ENCODE measurements at regions not wholly inside any gene's neighbourhood (a gene's known extent, or its start where the extent isn't known, plus 50 kb on each side); places are given as distances from the start of the nearest gene placed in this dataset.
A peak's percentile ranks its signal among the peaks of the same experiment; 100 is the strongest.

DNA sequence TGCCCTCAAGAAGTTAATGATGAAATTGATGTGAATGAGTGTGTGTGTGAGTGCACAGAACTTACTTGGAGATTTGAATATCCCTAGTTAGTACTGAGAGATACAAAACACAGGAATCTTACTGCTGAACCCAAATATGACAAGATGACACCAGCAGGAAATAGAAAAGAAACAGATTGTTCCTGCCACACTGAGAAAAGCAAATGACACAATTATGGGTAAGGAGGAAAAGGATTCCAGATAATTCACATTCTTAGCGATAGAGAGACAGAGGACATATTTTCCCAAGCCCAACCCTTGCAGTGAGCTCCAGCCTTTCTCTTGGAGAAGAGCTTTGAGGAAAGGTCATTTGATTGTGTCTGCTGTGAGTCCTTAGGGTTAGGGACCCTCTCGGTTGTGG lies 105.7 kb upstream of the SMIM21 start:
- Histone ChIP-seq H3K36me3 (no peaks in the 10 kb centered on the region), H3K4me1 (ENCODE audit: low read depth) (no peaks in the 10 kb centered on the region), H3K27ac (no peak overlapping the region), H3K4me3 (no peak overlapping the region), H3K9me3 (ENCODE audit: low read depth) (no peaks in the 10 kb centered on the region), H3K27me3 (no peaks in the 10 kb centered on the region)
- DNase-seq (ENCODE audit: low read depth in 1 of 2, low spot score in 1 of 2), result peak in 1 of 2 donors; percentile 19
- TF ChIP-seq, protein P1, sequence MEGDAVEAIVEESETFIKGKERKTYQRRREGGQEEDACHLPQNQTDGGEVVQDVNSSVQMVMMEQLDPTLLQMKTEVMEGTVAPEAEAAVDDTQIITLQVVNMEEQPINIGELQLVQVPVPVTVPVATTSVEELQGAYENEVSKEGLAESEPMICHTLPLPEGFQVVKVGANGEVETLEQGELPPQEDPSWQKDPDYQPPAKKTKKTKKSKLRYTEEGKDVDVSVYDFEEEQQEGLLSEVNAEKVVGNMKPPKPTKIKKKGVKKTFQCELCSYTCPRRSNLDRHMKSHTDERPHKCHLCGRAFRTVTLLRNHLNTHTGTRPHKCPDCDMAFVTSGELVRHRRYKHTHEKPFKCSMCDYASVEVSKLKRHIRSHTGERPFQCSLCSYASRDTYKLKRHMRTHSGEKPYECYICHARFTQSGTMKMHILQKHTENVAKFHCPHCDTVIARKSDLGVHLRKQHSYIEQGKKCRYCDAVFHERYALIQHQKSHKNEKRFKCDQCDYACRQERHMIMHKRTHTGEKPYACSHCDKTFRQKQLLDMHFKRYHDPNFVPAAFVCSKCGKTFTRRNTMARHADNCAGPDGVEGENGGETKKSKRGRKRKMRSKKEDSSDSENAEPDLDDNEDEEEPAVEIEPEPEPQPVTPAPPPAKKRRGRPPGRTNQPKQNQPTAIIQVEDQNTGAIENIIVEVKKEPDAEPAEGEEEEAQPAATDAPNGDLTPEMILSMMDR (IDR thresholded peaks at IDR 0.05; ENCODE audit: low read depth, low read length), result no peak

- Histone ChIP-seq H3K4me3 (no peak overlapping the region), H3K27me3 (no peaks in the 10 kb centered on the region), H3K36me3 (no peaks in the 10 kb centered on the region), H3K9me3 (ENCODE audit: low read depth) (no peaks in the 10 kb centered on the region), H3K27ac (no peak overlapping the region), H3K4me1 (ENCODE audit: low read depth) (no peaks in the 10 kb centered on the region)
- TF ChIP-seq, protein P1 (IDR thresholded peaks at IDR 0.05; ENCODE audit: low read depth, low read length), result no peak
- no peak for DNase-seq (ENCODE audit: low read depth in 1 of 2, low spot score in 1 of 2)
Observed at GRCh38 chr18:75531851-75532459, 104.5 kb upstream of the SMIM21 start.

DNA sequence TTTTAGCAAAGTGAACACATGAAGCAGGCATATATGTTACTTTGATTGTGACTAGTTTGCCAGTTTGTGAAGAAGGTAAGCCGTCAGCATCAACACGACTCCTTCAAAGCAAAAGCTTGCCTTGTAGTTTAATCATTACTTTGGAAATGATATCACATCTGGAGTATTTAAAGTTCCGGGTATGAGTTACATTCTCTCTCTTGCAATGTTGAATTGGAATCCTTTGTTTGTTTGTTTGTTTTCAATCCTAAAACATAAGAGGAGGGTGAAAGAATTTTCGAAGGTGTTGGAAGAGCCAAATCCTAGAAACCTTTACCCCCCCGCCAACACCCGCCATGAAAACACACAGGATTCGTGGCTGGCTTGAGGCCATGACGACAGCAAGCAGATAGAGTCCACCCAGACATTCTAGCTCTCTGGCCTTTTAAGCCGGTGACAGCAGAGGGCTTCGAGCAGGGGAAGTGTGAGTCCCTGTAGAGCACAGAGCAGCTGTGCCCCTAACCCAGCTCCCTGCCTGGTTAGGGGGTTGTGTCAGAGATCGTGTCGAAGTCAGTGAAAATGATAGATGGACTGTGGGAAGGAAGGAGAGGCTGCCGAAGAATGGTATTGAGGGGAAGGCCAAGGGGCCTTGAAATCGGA lies 103.8 kb upstream of the SMIM21 start:
- TF ChIP-seq, protein P1 (IDR thresholded peaks at IDR 0.05; ENCODE audit: low read depth, low read length), result no peak
- H3K27ac ChIP-seq, result no peak overlapping the region
- DNase-seq (ENCODE audit: low read depth in 1 of 2, low spot score in 1 of 2), result peak in 1 of 2 donors; percentile 21

GRCh38 chr18:75530566-75531211 lies 103.2 kb upstream of the SMIM21 start:
- Histone ChIP-seq H3K9me3 (ENCODE audit: low read depth) (no peaks in the 10 kb centered on the region), H3K4me3 (no peak overlapping the region), H3K4me1 (ENCODE audit: low read depth) (no peaks in the 10 kb centered on the region), H3K27me3 (no peaks in the 10 kb centered on the region), H3K36me3 (no peaks in the 10 kb centered on the region), H3K27ac (no peak overlapping the region)
- DNase-seq (ENCODE audit: low read depth in 1 of 2, low spot score in 1 of 2), result peak in 1 of 2 donors; percentile 46
- TF ChIP-seq, protein P1 (IDR thresholded peaks at IDR 0.05; ENCODE audit: low read depth, low read length), result no peak

More for the DNA sequence above, 103.8 kb upstream of the SMIM21 start:
- H3K4me1 ChIP-seq (ENCODE audit: low read depth), result no peaks in the 10 kb centered on the region
- no peak overlapping the region for H3K4me3 ChIP-seq
- H3K9me3 ChIP-seq (ENCODE audit: low read depth), result no peaks in the 10 kb centered on the region
- no peaks in the 10 kb centered on the region for H3K36me3 ChIP-seq
- H3K27me3 ChIP-seq, result no peaks in the 10 kb centered on the region

GRCh38 chr18:75530118-75530517 lies 102.6 kb upstream of the SMIM21 start:
- H3K4me1 ChIP-seq (ENCODE audit: low read depth), result no peaks in the 10 kb centered on the region
- no peak overlapping the region for H3K4me3 ChIP-seq
- H3K27me3 ChIP-seq, result no peaks in the 10 kb centered on the region
- no peak overlapping the region for H3K27ac ChIP-seq
- TF ChIP-seq, protein P1 (IDR thresholded peaks at IDR 0.05; ENCODE audit: low read depth, low read length), result no peak
- no peaks in the 10 kb centered on the region for H3K9me3 ChIP-seq (ENCODE audit: low read depth)
- no peaks in the 10 kb centered on the region for H3K36me3 ChIP-seq
- DNase-seq (ENCODE audit: low read depth in 1 of 2, low spot score in 1 of 2), result peak in 1 of 2 donors; percentile 24
